ENCODE measurements at regions not wholly inside any gene's neighbourhood (a gene's known extent, or its start where the extent isn't known, plus 50 kb on each side); places are given as distances from the start of the nearest gene placed in this dataset.

DNA sequence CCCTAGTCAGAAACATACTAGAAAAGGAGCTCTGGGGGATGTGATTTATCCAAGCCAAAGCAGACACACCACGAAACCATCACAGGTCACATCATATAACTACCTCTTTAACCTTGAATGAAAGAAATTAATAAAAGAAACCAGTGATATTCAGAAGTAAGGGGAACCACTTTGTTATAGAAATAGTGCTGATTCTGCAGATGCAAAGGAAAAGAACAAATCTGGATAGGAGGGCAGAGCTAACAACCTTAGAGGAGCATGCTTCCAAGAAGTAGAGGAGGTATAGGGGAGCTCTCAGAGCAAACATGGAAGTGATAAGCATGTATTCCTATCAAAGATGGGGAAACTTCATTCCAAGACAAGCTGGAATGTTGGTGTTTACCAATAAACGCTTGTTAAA is 117.0 kb upstream of the MDM1 start:
- no peak for DNase-seq

DNA sequence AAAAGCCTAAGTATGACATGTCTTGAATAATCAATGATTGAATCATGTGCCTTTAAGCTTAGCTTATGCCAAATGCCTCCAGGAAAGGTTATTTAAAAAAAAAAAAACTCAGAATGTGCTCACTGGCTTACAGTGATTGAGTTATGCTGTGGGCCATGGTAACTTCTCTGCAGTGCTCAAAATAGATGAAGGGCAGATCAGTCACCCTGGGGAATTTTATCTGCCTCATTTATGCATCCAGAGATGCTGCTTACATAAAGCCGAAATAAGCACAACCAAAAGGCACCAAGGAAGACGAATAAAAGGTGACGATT is 118.7 kb upstream of the MDM1 start:
- no peak for DNase-seq

DNA sequence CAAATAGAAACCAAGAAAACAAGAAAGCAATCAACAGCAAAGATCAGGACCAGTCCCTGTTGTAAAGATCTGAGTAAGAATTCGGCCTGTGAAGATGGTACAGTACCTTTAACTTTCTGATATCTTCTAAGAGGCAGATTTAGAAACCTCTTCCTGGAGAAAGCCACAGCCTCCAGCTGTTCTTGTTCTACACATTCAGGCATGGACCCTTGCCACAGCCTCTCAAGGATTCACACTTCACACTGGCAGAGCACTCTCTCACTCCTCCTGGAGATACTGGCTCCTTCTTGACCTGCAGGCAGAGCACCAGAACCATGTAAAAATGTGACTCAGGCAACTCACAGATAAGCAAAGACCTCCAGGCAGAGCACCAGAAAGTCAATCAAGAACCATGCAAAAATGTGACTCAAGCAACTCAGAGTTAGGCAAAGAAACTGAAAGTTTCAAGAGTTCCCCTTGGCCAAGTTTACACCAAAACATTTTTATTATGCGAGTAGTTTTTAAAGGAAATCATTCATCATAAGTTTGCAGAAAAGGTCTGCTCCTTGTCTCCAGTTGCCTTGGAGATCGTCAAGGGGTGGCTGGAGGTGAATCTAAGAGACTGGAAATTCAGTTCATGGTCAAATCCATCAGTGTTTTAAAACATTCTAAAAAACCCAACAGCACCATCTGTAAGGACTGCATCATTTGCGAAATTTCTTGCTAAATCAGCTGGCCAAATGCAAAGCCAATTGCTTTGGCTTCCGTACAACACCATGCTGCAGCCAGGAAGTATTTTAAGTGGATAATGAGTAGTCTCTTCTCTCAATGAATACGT is 119.3 kb upstream of the MDM1 start:
- peak; percentile 78 to 84 (median 81) for DNase-seq

DNA sequence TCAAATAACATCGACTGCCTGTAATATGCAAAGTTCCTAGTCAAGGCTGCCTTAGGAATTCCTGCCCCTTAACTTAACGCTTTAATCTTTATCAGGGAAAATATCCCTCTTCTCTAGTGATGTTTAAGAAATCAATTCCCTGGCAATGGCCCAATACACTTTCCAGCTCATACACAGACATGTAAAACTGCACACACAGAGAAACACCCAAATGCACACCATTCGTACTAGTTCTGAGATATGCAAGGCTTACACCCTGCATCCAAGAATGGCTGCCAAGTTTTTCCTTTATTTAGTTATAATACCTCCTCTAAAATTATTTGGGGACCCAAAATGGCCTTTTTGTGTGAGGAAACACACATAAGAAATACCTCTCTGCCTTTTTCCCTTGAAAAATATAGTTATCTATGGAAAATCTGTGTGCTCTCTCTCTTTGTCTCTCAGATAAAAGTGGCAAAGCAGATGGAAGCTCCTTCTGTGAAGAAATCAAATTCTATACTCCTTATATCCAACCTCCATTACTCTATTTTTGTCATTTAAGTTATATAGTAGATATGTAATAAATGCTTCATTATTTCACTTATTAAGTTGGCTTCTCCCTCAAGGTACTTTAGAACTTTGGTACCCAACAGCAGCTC is 120.0 kb upstream of the MDM1 start:
- DNase-seq, result no peak

DNA sequence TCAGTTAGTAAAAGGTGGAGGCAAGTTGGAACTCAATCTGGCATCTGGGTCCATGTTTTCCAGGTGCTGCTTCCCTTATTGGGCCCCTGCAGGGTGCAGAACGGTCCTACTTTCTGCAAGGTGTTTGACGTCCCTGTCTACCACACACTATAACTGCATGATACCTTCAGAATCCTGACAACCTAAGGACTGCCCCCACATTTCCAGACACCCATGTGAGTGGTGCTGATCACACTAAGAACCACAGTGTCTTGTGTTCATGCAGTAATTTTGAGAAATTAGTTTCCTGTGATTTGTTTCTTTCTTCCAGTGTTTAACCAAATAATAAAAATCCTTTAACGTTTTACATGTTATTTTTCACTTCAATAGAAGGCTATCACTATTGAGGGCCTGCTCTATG is 121.1 kb upstream of the MDM1 start:
- DNase-seq, result no peak

DNA sequence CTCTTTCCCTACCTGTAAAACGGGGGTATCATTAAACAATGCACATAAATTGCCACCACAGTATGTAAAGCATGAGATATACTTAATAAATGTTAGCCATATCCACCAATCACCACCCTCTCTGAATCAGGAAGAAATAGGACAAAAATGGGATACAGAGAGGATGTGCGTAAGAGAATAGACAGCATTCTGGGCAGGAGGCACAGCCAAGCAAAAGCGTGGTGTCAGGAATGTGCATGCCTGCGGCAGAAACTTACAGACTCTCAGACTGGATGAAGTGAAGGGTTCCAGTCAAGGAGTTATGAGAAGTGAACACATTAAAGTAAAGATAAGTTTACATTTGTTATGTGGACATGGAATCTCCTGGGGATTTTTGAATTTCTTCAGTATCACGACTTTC is 121.7 kb upstream of the MDM1 start:
- no peak for DNase-seq

DNA sequence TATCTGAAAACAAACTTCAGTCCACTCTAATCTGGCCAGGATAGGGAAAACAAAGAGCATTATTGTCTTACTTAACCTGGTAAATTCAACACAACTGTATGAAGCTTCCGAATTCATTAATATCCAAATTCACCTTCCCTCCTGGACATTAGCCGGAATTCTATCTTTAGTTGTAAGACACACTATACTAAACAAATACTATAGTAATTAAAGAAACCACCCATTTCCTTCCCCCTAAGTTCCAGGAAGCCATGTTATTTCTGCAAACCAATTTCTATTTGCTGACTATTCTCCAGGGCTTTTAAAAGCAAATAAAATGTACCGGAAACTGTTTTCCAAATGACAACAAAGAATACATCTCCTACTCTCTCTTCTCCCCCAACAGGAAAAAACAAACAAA is 122.7 kb upstream of the MDM1 start:
- peak in 1 of 3 donors; percentile 30 for DNase-seq

DNA sequence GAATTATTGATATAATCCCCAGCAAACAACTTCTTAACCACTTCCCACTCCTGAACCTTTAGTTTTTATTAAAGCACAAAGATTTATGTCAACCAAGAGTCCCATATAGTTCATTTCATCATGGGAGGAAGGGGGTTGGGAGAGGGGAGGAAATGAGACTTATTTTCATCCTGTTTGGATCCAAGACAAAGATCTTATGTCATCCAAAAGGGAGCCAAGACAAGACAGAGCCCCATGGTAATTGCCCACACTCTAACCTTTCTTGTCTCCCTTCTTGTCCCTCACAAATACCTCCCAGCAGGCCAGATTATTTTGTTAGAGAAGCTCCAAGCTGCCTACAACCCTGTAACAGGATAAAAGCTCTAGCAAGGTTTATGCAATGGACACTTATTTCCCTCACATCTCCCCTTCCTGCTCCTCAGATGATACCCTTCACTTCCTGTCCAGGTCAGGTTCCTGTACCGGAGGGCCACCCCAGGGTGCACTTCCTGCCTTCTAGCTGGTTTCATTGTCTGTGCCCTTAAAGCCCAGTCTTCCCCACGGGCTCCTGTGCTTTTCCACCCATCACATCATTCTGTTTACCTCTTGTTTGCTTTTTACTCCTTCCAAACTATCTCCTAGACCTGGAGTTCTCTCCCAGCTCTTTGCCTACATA is 123.7 kb upstream of the MDM1 start:
- DNase-seq, result peak in 1 of 3 donors; percentile 35

DNA sequence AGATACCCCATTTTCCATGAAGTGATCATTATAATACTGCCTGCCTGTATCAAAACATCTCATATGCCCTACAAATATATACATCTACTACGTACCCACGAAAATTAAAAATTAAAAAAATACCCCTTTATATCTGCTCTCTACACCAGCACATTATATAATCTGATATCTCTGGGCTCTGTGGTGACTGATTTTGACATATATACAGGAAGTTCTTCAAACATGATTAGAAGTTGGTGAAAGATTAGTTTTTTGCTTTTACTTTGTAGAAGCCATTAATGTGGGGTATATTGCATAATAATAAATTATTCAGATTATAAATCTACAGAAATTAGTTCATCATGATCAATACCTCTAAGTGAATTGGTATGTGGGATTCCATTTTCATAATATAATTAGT is 126.7 kb upstream of the MDM1 start:
- no peak for DNase-seq

DNA sequence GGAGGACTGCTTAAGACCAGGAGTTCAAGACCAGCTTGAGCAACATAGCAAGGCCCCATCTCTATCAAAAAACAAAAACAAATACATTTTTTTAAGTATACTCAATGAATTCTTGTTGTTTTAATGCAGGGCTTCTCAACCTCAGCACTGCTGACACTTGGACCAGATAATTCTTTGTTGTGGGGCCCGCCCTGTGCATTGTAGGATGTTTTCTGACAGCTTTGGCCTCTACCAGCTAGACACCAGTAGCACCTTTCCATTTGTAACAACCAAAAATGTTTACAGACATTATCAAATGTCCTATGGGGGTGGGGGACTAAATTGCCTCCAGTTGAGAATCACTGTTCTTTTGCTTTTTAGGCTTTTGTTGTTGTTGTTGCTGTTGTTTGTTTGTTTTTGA is 128.1 kb upstream of the MDM1 start:
- DNase-seq, result no peak

DNA sequence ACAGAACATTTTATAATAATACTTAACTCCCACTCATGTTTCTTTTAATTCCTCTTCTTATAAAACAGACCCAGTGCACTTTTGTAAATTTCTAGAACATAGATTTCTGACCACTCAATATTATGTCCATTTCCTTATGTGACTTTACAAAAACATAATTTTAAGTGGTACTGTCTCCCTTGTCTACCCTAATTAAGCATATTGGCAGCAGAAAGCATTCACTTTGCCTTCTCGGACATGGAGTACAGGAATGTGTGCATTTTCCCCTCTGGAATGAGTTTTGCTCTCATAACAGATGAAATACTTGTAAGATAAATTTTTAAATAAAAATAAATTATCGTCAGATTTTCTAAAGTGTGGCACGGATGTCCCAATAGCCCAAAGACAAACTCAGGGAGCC is 129.5 kb upstream of the MDM1 start:
- no peak for DNase-seq

DNA sequence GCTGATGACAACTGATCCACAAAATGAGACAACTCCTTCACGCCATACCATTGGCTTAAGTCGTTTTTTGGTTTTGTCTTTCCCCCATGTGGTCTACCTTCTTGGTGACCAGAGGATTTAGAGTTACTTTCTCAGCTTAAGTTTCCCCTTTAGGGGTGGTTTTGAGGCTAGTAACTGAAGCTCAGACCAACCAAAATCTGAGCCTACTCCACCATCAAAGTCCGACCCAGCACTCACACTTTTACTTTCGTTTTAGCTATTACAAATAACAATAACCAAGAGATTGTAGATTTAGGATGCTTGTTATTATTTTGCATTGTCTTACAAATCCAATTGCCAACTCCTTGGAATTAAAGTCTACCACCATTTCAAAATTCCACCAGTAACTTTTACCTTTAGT is 130.6 kb upstream of the MDM1 start:
- no peak for DNase-seq

DNA sequence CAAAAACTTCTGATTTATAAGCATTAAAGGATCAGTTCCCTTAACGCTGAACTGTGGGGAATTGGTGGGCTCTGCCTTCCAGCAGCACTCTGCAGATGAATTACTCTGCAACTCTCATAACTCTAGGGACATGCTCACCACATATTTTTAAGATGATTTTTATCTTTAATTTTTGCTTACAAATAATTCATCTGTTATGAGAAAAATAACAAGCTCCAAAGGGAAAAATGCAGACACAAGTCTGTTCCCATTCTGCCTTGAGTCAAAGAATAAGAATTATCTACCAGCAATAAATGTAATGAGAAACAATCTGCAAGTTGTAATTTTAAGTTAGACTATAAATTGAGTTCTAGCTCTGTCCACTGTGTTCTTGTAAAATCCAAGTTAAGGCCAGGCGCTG is 133.1 kb upstream of the MDM1 start:
- peak in 1 of 3 donors; percentile 34 for DNase-seq

DNA sequence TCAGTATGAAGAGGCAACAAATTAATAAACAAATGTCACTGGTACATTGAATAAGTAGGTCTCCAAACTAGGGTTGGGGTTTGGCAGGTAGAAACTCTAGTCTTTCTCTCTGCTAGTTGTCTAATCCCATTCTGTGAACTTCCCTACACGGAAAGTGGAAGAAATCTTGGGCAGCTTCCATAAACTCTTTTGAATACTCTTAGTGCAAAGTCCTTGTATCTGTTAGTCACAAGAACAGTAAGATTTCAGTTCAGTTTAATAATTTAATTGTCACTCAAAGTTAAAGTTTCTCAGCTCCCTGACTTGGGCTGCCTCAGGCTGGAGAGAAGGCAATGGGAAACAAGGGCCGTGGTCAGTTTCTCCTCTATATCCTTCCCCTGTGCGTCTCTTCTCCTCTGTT is 135.4 kb upstream of the MDM1 start:
- no peak for DNase-seq

DNA sequence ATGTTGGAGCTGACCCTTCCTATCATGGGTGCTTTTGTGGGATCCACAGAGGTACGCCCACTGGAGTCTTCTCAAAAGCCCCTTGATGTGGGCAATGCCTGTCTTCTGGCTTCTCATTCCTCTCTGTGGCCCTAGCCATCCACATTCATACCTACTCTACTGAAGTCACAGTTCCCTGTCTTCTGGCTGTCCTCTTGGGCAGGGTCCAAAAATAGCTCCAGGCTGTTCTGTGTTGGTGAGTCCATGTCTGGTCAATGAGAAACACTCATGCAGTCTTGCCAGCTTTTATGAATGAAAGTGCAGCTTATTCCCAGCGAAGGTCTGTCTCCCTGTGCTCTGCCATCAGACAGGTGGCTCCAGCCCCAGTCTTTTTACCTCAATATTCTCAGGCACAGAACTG is 135.9 kb upstream of the MDM1 start:
- DNase-seq, result no peak

DNA sequence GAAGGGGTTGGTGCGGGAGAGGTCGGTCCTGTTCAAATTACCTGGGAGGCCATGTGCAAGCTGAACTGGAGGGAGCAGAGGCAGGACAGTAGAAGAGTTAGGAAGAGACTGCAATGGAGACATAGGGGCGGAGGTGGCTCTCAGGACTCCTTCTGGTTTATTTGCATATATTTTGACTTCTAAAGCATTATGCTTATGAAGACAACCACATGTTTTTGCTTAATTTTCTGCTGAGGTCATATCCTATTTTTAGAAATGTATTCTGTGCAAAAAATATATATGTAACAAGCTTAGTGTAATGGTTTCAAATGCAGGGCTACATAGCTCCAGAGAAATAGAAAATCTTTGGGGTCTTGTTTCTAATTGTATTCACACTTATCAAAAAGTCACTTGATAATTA is 137.0 kb upstream of the MDM1 start:
- no peak for DNase-seq

DNA sequence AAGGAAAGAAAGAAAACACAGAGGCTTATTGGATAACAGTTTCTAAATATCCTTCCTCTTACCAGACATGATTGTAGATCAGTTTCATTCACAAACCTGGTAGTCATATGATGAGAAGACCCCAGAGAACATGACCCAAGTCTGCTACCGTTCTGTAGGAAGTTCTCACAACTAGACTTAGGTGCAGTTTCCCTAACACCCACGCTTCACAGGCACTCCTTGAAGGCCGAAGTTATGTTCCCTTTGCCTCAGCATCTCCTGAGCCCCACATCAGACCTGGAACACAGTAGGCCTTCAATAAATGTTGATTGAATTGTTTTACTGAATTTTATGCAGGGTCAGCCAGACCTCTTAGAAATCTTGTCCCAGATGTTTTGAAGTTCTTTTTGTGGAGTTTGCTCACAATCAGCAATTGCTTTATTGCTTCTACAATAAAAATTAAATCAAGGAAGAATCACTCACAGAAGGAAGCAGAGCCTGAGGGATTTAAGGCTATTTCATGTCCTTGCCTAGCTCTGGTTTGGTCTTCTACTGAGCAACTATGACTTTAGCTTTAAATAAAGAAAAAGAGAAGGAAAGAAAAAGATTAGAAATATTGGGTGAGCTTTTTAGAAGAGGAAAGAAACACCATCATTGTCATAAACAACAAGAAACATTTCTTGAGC is 138.6 kb upstream of the MDM1 start:
- DNase-seq, result no peak

DNA sequence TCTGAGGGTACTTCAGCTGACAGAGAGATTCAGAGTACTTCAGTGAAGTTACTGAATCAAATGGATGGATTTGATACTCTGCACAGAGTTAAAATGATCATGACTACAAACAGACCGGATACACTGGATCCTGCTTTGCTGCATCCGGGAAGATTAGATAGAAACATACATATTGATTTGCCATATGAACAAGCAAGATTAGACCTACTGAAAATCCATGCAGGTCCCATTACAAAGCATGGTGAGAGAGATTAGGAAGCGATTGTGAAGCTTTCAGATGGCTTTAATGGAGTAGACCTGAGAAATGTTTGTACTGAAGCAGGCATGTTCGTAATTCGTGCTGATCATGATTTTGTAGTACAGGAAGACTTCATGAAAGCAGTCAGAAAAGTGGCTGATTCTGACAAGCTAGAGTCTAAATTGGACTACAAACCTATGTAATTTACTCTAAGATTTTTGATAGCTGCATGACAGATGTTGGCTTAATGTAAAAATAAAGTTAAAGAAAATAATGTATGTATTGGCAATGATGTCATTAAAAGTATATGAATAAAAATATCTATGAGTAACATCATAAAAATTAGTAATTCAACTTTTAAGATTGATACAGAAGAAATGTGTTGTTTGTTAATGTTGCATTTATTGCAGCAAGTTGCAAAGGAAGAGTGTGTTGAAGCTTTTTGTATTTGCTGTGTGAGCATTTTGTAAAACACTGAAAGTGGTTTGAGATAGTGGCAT is 136.1 kb upstream of the RAP1B start:
- no peak for DNase-seq

DNA sequence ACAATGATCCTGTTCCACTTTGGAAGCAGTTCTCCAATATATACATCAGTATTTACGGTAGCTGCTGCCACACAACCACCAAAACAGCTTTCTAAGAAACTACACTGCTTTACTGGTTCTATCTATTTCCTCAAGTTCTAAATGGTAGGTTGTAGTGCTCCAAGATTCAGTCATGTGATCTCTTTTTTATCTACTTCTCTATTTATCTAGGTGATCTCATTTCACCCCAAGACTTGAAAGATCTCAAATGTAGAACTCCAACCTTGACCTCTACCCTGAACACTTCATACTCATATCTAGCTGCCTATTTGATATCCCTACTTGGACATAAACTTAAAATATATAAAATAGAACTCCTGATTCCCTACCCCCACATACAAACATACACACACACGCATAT is 133.9 kb upstream of the RAP1B start:
- no peak for DNase-seq

DNA sequence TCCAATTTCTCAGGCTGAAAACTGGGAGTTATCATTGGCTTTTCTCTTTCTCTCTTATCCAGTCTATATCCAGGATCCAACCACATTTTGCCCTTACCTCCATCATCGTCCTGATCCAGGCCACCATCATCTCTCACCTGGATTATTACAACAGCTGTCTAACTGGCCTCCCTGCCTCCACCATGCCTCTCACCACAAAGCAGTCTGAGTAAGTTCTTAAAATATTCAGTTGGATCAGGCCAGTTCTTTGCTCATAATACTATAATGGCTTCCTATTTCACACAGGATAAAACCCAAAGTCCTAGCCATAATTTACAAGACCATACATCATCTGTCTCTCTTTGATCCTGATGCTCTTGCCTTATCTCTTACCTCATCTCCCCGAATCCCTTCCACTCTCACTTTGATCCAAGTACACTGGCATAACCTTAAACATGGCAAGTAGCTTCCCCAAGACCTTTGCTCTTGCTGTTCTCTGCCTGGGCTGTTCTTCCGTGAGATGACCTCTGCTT is 133.4 kb upstream of the RAP1B start:
- DNase-seq, result no peak

DNA sequence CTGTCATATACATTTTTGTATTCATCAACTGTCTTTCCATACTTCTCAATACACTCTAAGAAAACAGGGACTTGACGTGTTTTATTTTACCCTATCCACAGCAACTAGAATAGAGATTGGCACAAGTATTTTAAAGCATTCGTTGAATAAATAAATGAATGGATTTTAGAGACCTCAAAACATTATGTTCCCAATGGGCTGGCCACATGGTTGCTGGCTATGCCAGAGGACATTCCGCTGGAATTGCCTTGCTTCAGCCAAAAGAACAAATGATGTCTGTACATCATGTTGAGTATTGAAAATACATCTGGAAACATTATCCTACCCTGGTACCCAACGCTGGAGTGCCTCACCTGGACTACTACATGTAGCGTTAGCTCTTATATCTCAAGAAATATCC is 132.8 kb upstream of the RAP1B start:
- no peak for DNase-seq

All from muscle of back (tissue), 3 donors.